HL-60 (cell line): ENCODE measurements at regions not wholly inside any gene's neighbourhood (a gene's known extent, or its start where the extent isn't known, plus 50 kb on each side); places are given as distances from the start of the nearest gene placed in this dataset.

Experiments used
- DNase-seq, 2 experiments: peaks; one replicate each; pipeline ENCODE4 v3.0.0-alpha.2; 2010 to 2020; ENCODE audit warnings: low read depth in 1 of 2, low spot score in 1 of 2
- H3K27ac ChIP-seq: fragments of 250-450 bp; sonication (Bioruptor Pico); replicated peaks from 2 replicates; pipeline ENCODE4 v1.5.1; 2020; ENCODE audit warnings: mild to moderate bottlenecking, moderate library complexity
- H3K27me3 ChIP-seq: fragments of 250-450 bp; sonication (Bioruptor Pico); 2 replicates; pipeline ENCODE4 v1.5.1; 2021; ENCODE audit warnings: mild to moderate bottlenecking, moderate library complexity; ENCODE audit not compliant: insufficient read depth, poor library complexity, severe bottlenecking
- H3K4me3 ChIP-seq: replicated peaks from 2 replicates; pipeline ENCODE4 v1.5.1; 2011; ENCODE audit warnings: mild to moderate bottlenecking, control low read depth, low read length; ENCODE audit not compliant: insufficient read depth
- GABPA ChIP-seq: IDR thresholded peaks from 2 replicates; pipeline ENCODE4 v1.6.1; 2012; ENCODE audit warnings: low read depth
- POLR2AphosphoS5 ChIP-seq: IDR thresholded peaks from 2 replicates; pipeline ENCODE4 v1.6.1; 2012; ENCODE audit warnings: low read depth
- SPI1 ChIP-seq: IDR thresholded peaks from 2 replicates; pipeline ENCODE4 v1.6.1; 2012; ENCODE audit warnings: low read depth, mild to moderate bottlenecking, borderline replicate concordance
- TF ChIP-seq, protein P1 (sequence below): IDR thresholded peaks from 2 replicates; pipeline ENCODE4 v1.6.1; 2012; ENCODE audit warnings: low read depth; ENCODE audit not compliant: insufficient replicate concordance
- TF ChIP-seq, protein P2 (sequence below): IDR thresholded peaks from one replicate; pipeline ENCODE4 v1.5.1; 2011; ENCODE audit warnings: low read length, control low read depth, inconsistent platforms; ENCODE audit not compliant: insufficient read depth

DNA sequence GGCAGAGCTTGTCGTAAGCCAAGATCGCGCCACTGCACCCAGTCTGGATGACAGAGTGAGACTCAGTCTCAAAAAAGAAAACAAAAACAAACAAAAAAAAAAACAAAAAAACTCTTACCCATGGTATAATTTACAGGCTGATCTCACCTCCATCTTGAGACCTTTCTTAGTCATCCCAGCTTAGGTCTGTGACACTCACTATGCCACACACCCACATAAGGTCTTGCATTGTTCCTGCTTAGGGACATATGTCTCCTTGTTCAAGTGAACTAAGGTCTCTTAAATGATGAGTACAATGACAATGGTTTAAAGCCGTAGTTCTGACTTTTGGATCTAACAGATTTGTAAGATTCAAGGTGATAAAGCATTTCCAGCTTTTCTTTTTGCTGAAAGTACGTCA is 360.2 kb upstream of the ARHGEF26 start:
- Histone ChIP-seq H3K27me3 (no peaks in the 10 kb centered on the region), H3K4me3 (no peak overlapping the region), H3K27ac (no peak overlapping the region)
- TF ChIP-seq, protein P1, sequence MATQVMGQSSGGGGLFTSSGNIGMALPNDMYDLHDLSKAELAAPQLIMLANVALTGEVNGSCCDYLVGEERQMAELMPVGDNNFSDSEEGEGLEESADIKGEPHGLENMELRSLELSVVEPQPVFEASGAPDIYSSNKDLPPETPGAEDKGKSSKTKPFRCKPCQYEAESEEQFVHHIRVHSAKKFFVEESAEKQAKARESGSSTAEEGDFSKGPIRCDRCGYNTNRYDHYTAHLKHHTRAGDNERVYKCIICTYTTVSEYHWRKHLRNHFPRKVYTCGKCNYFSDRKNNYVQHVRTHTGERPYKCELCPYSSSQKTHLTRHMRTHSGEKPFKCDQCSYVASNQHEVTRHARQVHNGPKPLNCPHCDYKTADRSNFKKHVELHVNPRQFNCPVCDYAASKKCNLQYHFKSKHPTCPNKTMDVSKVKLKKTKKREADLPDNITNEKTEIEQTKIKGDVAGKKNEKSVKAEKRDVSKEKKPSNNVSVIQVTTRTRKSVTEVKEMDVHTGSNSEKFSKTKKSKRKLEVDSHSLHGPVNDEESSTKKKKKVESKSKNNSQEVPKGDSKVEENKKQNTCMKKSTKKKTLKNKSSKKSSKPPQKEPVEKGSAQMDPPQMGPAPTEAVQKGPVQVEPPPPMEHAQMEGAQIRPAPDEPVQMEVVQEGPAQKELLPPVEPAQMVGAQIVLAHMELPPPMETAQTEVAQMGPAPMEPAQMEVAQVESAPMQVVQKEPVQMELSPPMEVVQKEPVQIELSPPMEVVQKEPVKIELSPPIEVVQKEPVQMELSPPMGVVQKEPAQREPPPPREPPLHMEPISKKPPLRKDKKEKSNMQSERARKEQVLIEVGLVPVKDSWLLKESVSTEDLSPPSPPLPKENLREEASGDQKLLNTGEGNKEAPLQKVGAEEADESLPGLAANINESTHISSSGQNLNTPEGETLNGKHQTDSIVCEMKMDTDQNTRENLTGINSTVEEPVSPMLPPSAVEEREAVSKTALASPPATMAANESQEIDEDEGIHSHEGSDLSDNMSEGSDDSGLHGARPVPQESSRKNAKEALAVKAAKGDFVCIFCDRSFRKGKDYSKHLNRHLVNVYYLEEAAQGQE, result no peak
- no peak for TF ChIP-seq SPI1
- TF ChIP-seq, protein P2, sequence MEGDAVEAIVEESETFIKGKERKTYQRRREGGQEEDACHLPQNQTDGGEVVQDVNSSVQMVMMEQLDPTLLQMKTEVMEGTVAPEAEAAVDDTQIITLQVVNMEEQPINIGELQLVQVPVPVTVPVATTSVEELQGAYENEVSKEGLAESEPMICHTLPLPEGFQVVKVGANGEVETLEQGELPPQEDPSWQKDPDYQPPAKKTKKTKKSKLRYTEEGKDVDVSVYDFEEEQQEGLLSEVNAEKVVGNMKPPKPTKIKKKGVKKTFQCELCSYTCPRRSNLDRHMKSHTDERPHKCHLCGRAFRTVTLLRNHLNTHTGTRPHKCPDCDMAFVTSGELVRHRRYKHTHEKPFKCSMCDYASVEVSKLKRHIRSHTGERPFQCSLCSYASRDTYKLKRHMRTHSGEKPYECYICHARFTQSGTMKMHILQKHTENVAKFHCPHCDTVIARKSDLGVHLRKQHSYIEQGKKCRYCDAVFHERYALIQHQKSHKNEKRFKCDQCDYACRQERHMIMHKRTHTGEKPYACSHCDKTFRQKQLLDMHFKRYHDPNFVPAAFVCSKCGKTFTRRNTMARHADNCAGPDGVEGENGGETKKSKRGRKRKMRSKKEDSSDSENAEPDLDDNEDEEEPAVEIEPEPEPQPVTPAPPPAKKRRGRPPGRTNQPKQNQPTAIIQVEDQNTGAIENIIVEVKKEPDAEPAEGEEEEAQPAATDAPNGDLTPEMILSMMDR, result no peak
- no peak for TF ChIP-seq POLR2AphosphoS5
- TF ChIP-seq GABPA, result no peak
- DNase-seq, result no peak

DNA sequence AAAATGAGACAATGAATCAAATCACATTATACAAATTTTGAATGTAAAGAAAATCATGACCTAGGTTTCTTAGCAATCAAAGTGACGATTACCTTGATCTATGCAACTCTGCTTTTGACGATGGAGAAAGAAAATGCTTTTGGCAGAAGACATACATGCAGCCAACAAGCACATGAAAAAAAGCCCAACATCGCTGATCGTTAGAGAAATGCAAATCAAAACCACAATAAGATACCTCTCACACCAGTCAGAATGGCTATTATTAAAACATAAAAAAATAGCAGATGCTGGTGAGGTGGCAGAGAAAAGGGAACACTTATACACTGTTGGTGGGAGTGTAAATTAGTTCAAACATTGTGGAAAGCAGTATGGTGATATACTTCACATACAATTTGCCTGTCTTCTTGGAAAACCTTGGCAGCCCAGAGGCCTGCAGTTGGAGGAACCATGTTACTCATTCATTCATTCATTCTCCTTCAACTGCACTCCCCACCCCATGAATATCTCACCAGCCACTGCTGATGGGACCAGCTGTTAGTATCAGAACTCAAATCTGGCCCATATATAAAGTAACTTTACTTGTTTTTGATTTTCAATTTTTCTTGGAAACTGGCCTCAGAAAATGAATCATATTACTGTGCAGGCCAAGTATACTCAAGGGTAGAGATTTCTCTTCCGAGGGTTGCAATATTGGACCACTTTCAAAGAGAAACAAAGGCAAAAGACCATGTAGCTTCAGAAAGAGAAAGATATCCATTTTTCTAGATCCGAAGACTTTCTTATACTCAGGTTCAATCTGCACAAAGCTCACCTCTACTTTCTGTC is 358.6 kb upstream of the ARHGEF26 start:
- no peak overlapping the region for H3K4me3 ChIP-seq
- DNase-seq, result no peak
- H3K27me3 ChIP-seq, result no peaks in the 10 kb centered on the region
- H3K27ac ChIP-seq, result no peak overlapping the region
- TF ChIP-seq SPI1, result no peak
- TF ChIP-seq, protein P1, result no peak
- TF ChIP-seq, protein P2, result no peak
- no peak for TF ChIP-seq POLR2AphosphoS5
- TF ChIP-seq GABPA, result no peak

DNA sequence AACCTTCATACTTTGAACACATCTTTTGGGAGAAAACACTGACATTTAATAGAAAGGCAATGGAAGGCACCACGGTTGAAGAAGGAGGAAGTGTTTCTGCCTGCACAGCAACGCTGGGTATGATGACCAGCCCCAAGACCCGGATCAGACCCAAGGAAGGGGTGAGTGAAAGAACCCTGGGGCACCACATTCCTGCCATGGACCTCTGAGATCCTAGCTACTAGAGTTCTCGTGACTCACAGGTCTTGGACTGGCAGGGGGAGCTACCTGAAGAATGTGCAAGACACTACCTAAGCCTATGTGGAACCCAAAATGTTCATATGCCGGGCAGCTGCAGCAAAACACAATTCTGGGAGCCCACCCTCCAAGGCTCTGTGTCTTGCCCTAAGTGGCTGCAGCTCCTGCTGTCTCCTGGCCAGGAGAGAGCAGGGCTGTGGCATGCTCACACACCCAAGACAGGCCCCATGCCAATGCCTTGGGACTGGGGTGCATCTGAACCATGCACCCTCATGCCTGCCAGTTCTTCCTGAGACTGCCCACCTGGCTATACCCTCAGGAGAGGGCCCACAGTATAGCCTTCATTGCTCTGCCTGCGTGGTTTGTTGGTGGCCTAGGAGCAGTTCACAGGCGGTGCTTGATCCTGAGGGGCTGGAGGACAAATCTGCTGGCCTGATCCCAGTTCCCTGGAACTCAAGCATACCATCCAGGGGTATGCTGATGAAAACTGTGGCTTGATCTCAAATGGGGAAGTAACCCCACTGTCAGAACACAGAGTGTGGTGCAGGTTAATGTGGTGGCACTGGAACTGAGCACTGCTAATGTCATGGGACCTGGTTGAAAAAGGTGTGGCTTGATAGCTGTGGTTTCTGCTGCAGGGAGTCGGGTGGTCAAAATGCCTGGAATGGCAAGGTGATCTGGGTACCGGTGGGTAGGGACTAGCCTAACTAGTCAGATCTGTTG is 353.3 kb upstream of the ARHGEF26 start:
- Histone ChIP-seq H3K4me3 (no peak overlapping the region), H3K27ac (no peak overlapping the region), H3K27me3 (no peaks in the 10 kb centered on the region)
- no peak for DNase-seq
- TF ChIP-seq, protein P2, result no peak
- TF ChIP-seq, protein P1, result no peak
- no peak for TF ChIP-seq SPI1
- no peak for TF ChIP-seq POLR2AphosphoS5
- no peak for TF ChIP-seq GABPA
